GM21447 (cell line): ENCODE measurements at regions not wholly inside any gene's neighbourhood (a gene's known extent, or its start where the extent isn't known, plus 50 kb on each side); places are given as distances from the start of the nearest gene placed in this dataset.
"Not testable (repeated sequence)": the region's sequence is repeated elsewhere in the genome, so short reads cannot be mapped to it uniquely, and the experiment has no call there.

Experiments
- ATAC-seq: cut with Tn5 transposase; IDR thresholded peaks from one replicate; pipeline ENCODE4 v1.9.1; 2021; ENCODE audit not compliant: unreplicated experiment

GRCh38 chr7:124177891-124178290 lies 145.0 kb upstream of the TMEM229A start:
- ATAC-seq, result no peak

- not testable (repeated sequence) for ATAC-seq
Measured at GRCh38 chr7:124171812-124172211, 138.9 kb upstream of the TMEM229A start.

DNA sequence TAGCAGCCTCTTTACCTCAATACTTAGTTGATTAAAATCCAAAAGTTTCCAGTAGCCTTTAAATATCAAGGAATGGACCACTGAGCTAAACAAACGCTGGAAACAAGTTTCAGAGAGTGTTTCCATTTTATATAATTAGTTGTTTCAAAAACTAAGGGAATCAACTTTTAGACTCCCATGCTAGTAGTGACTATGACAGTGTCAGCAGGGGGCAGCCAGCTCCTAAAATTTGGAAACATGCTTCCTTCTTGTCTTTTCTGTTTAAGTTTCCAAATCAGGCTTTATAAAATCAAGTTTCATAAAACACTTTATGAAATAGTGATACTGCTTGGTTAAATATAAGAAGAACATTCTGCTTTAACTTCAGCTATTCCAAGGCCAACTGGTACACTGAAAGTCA lies 138.2 kb upstream of the TMEM229A start:
- no peak for ATAC-seq

- no peak for ATAC-seq
Measured at GRCh38 chr7:124168616-124169015, 135.7 kb upstream of the TMEM229A start.

DNA sequence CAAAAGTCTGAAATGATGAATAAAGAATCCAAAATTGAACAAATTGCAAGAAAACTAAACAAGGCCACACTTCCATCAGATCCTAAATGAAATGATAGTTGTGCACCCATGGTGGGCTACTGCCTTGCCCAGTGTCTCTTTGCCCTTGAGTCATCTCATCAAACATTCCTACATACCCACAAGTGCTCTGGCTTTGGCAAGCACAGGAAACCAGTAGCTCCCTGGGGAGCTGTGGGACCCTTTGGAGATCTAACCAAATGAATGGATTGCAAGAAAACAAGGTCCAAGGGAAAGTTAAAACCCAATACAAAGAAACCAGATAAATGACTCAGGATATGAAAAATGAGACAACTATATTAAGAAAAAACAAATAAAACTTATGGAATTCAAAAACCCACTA lies 129.8 kb upstream of the TMEM229A start:
- no peak for ATAC-seq

DNA sequence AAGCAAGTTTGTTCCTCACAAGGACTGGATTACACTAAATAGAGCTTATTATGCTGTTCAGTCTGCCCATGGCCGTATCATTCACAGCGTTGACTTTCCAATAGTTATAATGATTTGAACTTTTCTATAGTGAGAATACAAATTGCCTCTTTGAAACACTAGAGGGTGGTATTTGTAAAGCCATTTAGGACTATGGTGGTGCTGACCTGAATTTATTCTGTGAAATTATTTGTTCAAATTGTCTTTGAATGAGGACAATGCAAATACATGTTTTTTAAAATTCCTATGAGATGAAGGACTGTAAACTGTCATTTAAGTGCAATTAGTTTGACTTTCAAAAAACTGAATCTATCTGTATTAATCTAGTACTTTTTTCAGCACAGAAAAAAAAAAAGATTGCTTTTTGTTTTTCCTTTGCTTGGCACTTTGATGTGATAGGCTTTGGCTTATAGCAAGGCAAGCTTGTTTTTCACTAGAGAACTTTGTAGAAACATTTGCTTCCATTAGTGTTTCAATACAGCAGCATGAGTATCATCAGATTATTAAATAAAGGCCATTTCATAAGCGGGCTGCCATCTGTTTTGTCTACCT lies 122.7 kb upstream of the TMEM229A start:
- ATAC-seq, result no peak

- ATAC-seq, result no peak
Measured at GRCh38 chr7:124152859-124153692, 120.2 kb upstream of the TMEM229A start.

DNA sequence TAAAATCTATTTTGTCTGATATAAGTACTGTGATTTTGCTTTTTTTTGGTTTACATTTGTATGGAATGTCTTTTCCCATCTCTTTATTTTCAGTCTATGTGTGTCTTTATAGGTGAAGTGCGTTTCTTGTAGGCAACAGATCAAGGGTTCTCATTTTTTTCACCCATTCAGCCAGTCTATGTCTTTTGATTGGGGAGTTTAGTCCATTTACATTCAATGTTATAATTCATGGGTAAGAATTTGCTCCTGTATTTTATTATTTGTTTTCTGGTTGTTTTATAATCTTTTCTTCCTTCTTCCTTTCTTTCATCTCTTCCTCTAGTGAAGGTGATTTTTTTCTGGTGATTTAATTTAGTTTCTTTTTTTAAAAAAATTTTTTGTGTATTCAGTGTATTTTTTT lies 104.8 kb upstream of the TMEM229A start:
- ATAC-seq, result no peak

- no peak for ATAC-seq
Measured at GRCh38 chr7:124124201-124124600, 91.3 kb upstream of the TMEM229A start.

DNA sequence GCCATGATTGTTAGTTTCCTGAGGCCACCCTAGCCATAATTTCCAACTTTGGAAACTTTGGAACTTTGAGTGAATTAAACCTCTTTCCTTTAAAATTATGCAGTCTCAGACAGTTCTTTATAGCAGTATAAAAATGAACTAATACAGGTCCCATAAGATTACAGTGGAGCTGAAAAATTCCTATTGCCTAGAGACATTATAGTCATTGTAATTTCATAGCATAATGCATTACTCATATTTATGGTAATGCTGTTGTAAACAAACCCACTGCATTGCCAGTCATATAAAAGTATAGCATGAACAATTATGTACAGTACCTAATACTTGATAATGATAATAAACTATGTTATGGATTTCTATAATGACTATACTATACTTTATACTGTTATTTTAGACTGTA lies 88.0 kb upstream of the TMEM229A start:
- no peak for ATAC-seq

- no peak for ATAC-seq
Measured at GRCh38 chr7:124113045-124113444, 80.2 kb upstream of the TMEM229A start.

- no peak for ATAC-seq
Measured at GRCh38 chr7:124106575-124106974, 73.7 kb upstream of the TMEM229A start.

- no peak for ATAC-seq
Measured at GRCh38 chr7:124101173-124101768, 68.4 kb upstream of the TMEM229A start.

DNA sequence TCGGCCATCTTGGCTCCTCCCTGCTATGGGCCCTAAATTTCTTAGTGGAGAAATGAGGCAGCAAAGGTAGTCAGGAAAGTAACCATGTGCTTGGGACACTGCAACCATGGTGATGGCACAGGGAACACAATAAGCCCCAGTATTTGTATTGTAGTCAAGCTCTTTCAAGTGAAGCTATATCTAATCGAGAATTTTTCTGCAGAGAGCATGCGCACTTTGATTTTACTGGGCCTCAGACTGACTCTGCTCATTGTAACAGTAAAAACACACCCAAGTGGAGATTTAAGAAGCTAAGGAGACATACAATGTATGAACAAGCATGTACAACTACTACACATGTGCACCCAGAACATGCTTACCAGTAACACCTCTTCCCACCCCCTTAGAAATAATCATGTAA lies 67.3 kb upstream of the TMEM229A start:
- no peak for ATAC-seq

GRCh38 chr7:124099585-124099984 lies 66.7 kb upstream of the TMEM229A start:
- not testable (repeated sequence) for ATAC-seq

DNA sequence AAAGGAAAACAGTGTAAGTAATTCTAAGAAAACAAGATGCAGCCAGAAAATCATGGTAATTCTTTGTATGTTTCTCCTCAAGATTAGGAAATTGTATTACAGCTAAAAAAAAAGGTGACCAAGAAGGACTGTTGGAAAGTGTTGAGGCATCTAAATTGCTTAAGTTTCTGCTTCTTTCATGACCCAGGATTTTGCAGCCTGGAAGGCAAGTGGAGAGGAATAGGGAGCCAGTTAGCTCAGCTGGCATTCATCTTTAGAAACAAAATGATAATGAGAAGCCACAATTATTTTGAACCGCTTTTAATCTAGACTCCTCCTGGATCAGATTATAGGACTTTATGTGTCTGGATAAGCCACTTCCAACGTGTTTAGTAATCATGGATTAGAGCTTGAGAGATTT lies 56.8 kb upstream of the TMEM229A start:
- ATAC-seq, result no peak

GRCh38 chr7:124088590-124088989 lies 55.7 kb upstream of the TMEM229A start:
- ATAC-seq, result no peak

DNA sequence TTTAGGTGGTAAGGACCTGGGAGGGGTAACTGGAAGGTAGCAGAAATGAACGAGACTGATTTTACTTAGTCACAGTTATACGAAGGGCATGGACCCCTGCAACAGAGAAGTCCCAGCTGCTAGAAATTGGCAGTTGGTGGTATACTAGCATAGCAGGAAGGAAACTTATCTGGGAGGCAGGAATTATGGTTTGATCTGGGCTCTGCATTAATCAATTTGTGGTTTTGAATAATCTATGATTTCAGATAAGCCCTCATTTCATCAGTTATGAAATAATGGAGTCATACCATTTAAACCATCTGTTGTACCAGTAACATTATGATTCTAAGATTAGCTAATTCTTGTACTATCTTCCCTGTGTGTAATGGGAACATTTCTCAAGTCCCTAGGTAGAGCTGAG lies 54.0 kb upstream of the TMEM229A start:
- no peak for ATAC-seq

- no peak for ATAC-seq
Measured at GRCh38 chr7:124085179-124085578, 52.3 kb upstream of the TMEM229A start.

DNA sequence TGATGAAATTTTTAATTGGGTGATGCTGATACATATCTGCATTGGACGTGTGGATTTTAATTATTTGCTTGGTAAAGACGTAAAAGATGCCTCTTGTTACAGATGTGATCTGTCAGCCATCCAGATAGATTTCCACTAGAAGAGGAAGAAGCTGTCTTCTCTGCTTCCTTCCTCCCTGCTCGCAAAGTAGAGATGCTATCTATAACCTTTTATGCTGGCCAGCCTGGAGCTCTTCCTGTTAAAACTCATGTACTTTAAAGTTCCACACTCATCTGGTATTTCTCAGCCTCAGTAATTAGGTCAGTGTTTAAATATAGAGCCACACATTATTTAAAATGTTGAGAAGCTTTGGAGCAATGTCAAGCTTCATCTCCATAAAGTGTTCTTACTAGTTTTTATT lies 51.2 kb upstream of the TMEM229A start:
- ATAC-seq, result no peak
